OCI-LY1 (cell line): ENCODE measurements at regions not wholly inside any gene's neighbourhood (a gene's known extent, or its start where the extent isn't known, plus 50 kb on each side); places are given as distances from the start of the nearest gene placed in this dataset.

Source experiments
- H2AFZ ChIP-seq: fragments of 200-600 bp; sonication (generic), shearing (Covaris generic); 2 replicates; pipeline ENCODE4 v1.6.0; 2014; ENCODE audit warnings: antibody characterized with exemption, mild to moderate bottlenecking, low read length
- H3F3A ChIP-seq: fragments of 200-600 bp; sonication (generic), shearing (Covaris generic); 2 replicates; pipeline ENCODE4 v1.6.0; 2014; ENCODE audit warnings: mild to moderate bottlenecking, antibody characterized with exemption, low read length, moderate library complexity; ENCODE audit not compliant: insufficient read depth
- H3K27ac ChIP-seq: fragments of 200-600 bp; sonication (generic); 2 replicates; pipeline ENCODE4 v1.5.1; 2014; ENCODE audit warnings: low read length, mixed run types, mild to moderate bottlenecking, low read depth; ENCODE audit not compliant: poor library complexity, severe bottlenecking
- H3K27me3 ChIP-seq: fragments of 200-600 bp; sonication (generic); 2 replicates; pipeline ENCODE4 v1.6.0; 2014; ENCODE audit warnings: antibody characterized with exemption, mild to moderate bottlenecking, low read length, moderate library complexity; ENCODE audit not compliant: insufficient read depth
- H3K36me3 ChIP-seq: fragments of 200-600 bp; sonication (generic); 2 replicates; pipeline ENCODE4 v1.6.1; 2014; ENCODE audit warnings: mild to moderate bottlenecking, antibody characterized with exemption, low read length, moderate library complexity, mixed read lengths; ENCODE audit not compliant: insufficient read depth
- H3K4me1 ChIP-seq: fragments of 200-600 bp; sonication (generic); 2 replicates; pipeline ENCODE4 v1.5.1; 2014; ENCODE audit warnings: mild to moderate bottlenecking, low read length, moderate library complexity; ENCODE audit not compliant: insufficient read depth, severe bottlenecking
- H3K4me2 ChIP-seq: fragments of 200-600 bp; sonication (generic), shearing (Covaris generic); 2 replicates; pipeline ENCODE4 v1.6.1; 2014; ENCODE audit warnings: low read length
- H3K4me3 ChIP-seq: fragments of 200-600 bp; sonication (generic); 2 replicates; pipeline ENCODE4 v1.5.1; 2014; ENCODE audit warnings: low read length, low read depth, mild to moderate bottlenecking, mixed read lengths; ENCODE audit not compliant: poor library complexity, severe bottlenecking
- H3K79me2 ChIP-seq: fragments of 200-600 bp; shearing (Covaris generic); 2 replicates; pipeline ENCODE4 v1.6.1; 2016; ENCODE audit warnings: mixed run types, low read length, mixed read lengths; ENCODE audit not compliant: insufficient read depth
- H3K9ac ChIP-seq: fragments of 200-600 bp; sonication (generic), shearing (Covaris generic); 2 replicates; pipeline ENCODE4 v1.6.1; 2014; ENCODE audit warnings: mild to moderate bottlenecking, low read length, mixed read lengths
- H3K9me2 ChIP-seq: fragments of 200-600 bp; sonication (generic), shearing (Covaris generic); 2 replicates; pipeline ENCODE4 v1.6.1; 2014; ENCODE audit warnings: low read depth, mild to moderate bottlenecking, low read length, mixed read lengths
- H3K9me3 ChIP-seq: fragments of 200-600 bp; shearing (Covaris generic); 2 replicates; pipeline ENCODE4 v1.6.1; 2014; ENCODE audit warnings: low read length, mixed read lengths
- H4K20me1 ChIP-seq: fragments of 200-600 bp; sonication (generic), shearing (Covaris generic); 2 replicates; pipeline ENCODE4 v1.6.0; 2016; ENCODE audit warnings: mild to moderate bottlenecking, low read length; ENCODE audit not compliant: insufficient read depth
- CTCF ChIP-seq: fragments of 200-600 bp; sonication (generic), shearing (Covaris generic); IDR thresholded peaks from 2 replicates; pipeline ENCODE4 v1.5.1; 2017; ENCODE audit warnings: mild to moderate bottlenecking, antibody characterized with exemption, low read length, moderate library complexity, mixed read lengths
- EZH2 ChIP-seq: fragments of 200-600 bp; sonication (generic), shearing (Covaris generic); IDR thresholded peaks from 2 replicates; pipeline ENCODE4 v1.8.0; 2017; ENCODE audit warnings: borderline replicate concordance, mixed run types, mild to moderate bottlenecking, antibody characterized with exemption, low read length, moderate library complexity, mixed read lengths

GRCh38 chr3:181568248-181568647, 143.5 kb upstream of the SOX2 start:
- Histone ChIP-seq H3K36me3 (no peaks in the 10 kb centered on the region), H3K4me3 (no peak overlapping the region), H3F3A (no peaks in the 10 kb centered on the region), H4K20me1 (no peaks in the 10 kb centered on the region), H3K9me2 (no peaks in the 10 kb centered on the region), H3K4me1 (peaks cover 97% of the 10 kb centered on the region), H2AFZ (no peak overlapping the region), H3K4me2 (peak overlapping the region; percentile 35), H3K9me3 (no peaks in the 10 kb centered on the region), H3K9ac (peak overlapping the region; percentile 31), H3K79me2 (no peaks in the 10 kb centered on the region), H3K27ac (peak overlapping the region; percentile 66), H3K27me3 (no peaks in the 10 kb centered on the region)
- TF ChIP-seq EZH2 (no peak), CTCF (no peak)

- Histone ChIP-seq H3K9me3 (no peaks in the 10 kb centered on the region), H2AFZ (no peak overlapping the region; the same call in 1 of the 2 replicates), H3K4me2 (peak overlapping the region; percentile 35), H3K4me3 (no peak overlapping the region), H3F3A (no peaks in the 10 kb centered on the region), H3K27ac (peak overlapping the region; percentile 66), H3K9ac (no peak overlapping the region), H3K27me3 (no peaks in the 10 kb centered on the region), H3K79me2 (no peaks in the 10 kb centered on the region), H3K4me1 (peaks cover 97% of the 10 kb centered on the region), H3K9me2 (no peaks in the 10 kb centered on the region), H3K36me3 (no peaks in the 10 kb centered on the region), H4K20me1 (no peaks in the 10 kb centered on the region)
- TF ChIP-seq EZH2 = no peak
- no peak for TF ChIP-seq CTCF
Measured at GRCh38 chr3:181567311-181568075, 144.2 kb upstream of the SOX2 start.

GRCh38 chr3:181565416-181565815, 146.3 kb upstream of the SOX2 start:
- Histone ChIP-seq H3K79me2 (no peaks in the 10 kb centered on the region), H4K20me1 (no peaks in the 10 kb centered on the region), H3K9me3 (no peaks in the 10 kb centered on the region), H3K9ac (no peak overlapping the region), H3K4me1 (peaks cover 100% of the 10 kb centered on the region), H3K4me3 (peak overlapping the region; percentile 14), H3K9me2 (no peaks in the 10 kb centered on the region), H3F3A (no peaks in the 10 kb centered on the region), H3K4me2 (peak overlapping the region; percentile 41), H2AFZ (peak overlapping the region; percentile 4; the same call in 1 of the 2 replicates), H3K27ac (peak overlapping the region; percentile 67), H3K36me3 (no peaks in the 10 kb centered on the region), H3K27me3 (no peaks in the 10 kb centered on the region)
- TF ChIP-seq EZH2 (no peak), CTCF (no peak)
